Activated T-helper 1 cell treated with anti-CD3 and anti-CD28 coated beads, Interleukin-2, amount 50 U/mL, for 16 hours (primary cell): ENCODE measurements at regions not wholly inside any gene's neighbourhood (a gene's known extent, or its start where the extent isn't known, plus 50 kb on each side); places are given as distances from the start of the nearest gene placed in this dataset.

Experiments used
- DNase-seq, 2 donors: peaks; one replicate each; pipeline ENCODE4 v3.0.0-alpha.2; 2020; ENCODE audit warnings: low read depth in 1 of 2, low spot score in 1 of 2

DNA sequence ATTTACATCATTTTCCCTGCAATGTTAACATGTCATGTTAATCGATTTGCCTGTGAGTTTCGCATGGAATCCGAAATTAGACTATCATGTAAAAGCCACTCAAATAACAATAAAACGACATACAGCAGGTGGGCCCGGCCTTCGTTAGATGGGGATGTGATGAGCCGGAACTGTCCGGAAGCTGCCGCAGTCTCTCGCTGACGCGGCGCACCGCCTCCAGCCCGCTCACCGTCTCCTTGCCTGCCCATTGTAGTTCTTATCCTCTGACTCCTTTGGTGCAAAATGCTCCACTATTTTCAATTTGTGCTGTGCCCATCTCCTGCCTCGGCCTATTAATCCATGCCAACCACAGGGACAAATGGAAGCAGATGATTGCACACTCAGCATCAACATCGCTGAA lies 877.5 kb upstream of the TENM3 start:
- DNase-seq = no peak

DNA sequence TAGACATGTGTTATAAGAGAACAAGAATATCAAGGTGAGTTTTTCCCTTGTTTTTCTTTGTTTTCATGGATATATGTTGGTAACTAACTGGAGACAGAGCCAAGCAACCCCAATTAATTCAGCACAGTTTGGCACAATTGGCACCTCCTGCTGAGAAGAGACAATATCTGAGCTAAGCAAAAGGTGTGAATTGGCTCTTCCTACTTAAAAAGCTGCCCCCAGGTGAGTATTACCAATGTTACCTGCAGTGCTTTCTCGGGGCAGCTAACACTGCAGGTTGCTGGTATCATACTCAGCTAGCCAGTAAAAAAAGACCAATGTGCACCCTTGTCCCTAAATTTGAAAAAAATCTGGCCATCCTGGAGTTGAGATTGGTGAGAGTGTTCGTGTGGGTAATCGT lies 871.2 kb upstream of the TENM3 start:
- DNase-seq = no peak

DNA sequence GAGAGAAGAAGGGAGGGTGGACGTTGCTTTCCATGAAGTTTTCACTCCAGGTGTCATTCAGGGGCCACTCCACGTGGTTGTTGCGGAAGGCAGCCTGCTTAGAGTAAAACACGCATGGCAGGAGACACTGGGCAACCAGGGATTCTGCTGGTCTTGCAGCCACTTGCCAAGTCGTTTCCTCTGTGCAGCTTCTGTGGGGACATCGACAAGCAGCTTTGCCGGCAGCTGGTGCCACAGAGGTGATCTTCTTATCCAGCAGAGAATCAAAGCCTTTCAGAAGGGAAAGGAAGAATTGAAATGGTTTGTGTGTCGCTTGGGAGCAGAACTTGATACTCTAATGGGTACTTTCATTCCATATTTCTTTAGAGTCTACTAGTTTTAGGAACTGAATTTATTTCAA lies 867.1 kb upstream of the TENM3 start:
- no peak for DNase-seq

DNA sequence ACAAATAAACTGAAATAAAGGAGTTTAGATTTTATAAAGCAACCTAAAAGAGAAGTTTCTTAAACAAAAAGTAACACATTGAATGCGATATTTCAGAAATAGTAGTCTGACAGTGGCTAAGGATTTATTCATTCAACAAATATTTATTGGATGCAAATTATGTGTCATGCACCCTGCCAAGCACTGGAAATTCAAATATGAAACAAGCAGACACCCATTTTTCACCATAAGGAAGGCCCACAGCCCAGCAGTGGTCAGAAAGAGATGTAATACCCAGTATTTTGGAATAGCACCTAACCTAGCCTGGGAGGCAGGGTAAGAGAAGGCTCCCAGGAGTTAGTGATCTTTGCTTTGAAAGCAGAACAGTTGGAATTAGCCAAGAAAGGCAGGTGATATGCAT lies 855.1 kb upstream of the TENM3 start:
- DNase-seq = no peak

DNA sequence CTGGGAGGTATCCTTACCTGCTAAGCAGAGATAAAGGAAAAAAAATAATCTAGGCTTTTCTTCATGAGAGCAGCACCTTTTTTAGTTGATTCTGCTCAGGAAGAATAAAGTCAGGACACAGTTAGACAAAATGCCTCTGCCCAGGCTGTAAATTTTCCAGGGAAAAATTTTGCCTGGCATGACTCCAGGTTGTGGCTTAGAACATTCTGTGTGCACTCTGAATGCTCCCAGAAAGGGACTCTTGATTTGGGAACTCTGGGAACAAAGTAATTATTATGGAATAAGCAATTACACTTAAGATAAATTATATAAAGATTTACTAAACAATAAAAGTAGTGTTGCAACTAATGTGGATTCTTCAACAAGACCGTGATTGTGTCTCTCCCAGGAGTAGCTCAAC lies 826.2 kb upstream of the TENM3 start:
- DNase-seq = no peak

DNA sequence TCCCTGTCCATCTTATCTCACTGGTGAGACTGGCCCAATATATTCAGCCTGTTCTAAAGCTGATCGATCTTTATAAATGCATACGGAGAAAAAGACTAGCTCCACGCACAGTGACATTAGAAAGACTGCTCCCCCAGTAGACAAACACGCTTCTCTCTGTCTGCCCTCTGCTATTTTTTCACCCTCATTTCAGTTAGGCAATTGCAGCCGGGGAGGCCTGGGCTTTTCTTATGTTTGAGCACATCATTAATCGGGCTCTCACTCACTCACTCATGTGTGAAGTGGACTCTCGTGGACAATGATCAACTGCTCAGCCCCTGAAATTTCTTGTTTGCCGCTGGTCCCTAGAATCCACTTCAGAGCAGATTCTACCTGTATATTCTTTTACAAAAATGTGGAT lies 824.7 kb upstream of the TENM3 start:
- no peak for DNase-seq

DNA sequence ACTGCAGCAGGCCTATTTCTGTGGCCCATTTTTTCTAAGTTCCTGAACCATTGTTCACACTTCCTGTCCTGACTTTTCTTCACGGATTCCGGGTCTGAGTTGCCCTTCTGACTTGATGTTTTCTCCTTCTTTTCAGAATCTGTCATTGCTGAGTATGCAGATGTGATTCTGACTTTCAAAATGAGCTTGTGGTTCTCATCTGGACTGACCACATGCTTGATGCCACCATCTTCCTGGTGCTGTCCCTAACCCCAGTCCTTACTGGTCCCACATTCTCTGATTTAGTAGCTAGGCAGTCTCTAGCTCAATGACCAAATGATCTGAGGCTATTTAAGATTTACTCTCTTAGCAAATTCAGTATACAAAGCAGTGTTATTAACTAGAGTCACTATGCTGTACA lies 822.3 kb upstream of the TENM3 start:
- DNase-seq = no peak

DNA sequence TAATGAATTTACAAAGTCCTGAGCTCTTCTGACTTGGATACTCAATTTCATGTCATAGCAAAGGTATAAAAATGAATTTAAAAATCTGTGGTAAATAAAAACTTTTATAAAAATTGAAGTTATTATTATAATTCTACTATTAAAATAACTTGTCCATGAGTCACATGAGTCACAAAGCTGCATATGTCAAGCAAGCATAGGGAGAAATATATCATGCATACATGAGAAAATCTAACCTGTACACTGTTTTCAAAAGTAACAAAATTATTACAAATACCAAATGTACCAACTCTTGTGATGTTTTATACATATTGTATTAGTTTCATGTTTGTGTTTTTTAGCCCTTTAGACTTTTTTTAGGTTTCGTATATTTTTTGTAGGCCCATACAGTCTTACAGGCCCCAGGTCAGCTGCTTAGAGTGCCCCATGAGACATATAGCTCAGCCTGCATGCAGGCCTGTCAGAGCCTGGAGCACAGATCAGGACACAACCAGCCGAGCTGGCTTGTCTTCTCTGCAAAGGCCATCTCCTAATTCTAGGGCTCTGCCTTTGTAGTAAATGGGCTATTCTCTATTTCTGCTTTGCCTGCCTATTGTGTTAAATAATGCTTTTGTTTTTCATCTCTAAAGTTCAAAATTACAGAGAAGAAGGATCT lies 818.7 kb upstream of the TENM3 start:
- DNase-seq = no peak

DNA sequence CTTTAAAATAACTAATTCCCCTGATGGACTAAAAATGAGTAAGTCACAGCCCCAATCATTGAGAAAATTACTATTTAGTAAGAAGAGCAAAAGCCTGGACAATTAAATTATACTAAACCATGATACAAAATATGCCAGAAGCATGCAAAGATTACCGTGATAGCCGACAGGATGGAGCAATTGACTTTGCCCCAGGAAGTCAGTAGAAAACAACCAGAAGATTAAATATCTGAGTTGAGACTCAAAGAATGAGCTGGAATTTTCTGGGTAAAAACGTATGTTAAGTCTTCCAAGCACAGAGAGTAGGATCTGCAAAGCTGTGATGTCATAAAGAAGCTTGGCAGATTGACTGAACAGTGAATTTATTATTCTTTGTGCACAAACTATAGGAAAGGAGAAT lies 816.1 kb upstream of the TENM3 start:
- DNase-seq = no peak

DNA sequence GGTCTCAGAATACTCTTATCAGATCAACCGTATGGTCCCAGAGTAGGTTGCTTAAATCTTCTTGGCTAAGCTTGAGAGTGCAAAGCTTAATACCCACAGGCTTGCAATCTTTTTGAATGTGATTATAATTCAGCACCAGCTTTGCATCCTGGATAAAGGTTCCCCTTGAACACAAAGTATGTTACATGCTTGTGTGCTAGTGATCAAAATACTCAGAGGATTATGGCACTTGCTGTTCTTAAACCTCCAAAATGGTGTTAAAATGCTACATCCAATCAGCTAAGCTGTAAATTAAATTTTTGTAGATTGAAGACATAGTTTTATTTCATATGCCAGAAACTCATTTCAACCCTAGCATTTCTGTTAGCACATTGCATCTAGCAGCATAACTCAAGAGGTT lies 812.2 kb upstream of the TENM3 start:
- no peak for DNase-seq

DNA sequence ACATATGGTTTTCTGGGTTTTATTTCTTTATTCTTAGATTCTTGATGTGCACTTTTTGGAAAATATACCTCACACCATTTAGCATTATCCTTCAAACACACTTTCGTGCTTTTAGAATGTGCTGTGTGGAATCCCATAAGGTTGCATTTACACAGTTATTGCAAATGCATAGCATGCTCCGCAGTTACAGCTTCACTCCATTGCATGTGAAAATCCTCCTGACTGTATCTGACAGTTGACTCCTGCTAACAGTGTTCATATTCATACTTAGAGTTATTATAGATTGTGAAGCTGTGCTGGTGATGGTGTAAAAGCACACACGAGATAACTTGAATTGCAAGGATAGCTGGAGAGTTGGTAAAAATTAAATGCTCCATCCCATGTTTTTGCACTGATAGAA lies 811.5 kb upstream of the TENM3 start:
- no peak for DNase-seq

DNA sequence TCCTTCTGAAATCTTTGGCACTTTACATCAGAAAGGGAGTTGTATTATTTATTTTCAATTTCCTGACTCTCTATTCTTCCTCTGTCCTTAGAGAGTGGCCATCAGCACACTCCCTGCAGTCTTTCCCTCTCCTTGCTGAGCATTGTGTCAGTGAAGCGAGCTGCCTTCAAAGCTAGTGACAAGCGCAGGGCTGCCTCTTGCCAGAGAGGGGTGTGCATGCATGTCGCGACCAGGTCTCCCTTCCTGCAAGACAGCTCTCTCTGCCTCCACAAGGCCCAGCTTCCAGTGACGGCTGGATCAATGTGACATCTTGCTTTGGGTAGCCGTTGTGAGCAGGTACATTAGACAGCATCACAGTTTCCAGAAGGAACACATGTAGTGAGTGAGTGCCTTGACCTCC lies 810.9 kb upstream of the TENM3 start:
- DNase-seq = no peak

DNA sequence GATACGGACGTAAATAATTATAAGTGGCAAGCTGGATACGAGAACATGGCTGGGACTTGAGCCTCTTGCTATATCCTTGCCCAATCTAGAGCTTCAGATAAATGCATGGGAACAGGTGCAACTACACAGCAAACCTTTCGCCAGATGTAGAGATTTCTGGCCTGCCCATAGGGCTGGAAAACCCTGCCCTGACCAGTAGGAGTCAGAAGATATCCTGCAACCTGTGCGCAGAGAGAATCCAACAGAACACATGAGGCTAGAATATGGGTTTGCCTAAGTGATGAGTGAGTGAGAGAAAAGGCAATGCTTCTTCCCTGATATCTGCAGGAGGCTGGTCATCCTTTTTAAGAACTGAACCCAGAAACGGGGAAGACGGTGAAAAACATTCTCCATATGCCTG lies 805.3 kb upstream of the TENM3 start:
- no peak for DNase-seq

DNA sequence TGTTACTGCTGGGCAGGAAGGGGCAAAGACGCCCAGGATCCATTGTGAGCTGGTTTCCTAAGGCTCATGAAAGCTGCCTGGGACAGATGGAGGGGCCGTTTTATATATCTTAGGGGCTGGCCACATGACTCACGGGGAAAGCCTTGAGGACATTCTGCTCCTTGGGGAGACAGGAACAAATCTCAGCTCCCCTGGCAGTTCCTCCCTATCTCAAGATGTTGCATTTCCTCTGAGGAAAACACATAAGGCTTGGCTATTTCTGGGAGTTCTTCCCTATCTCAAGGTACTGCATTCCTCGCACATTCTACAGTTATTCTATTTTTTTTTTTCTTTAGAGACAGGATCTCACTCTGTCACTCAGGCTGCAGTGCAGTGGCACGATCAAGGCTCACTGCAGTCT lies 804.6 kb upstream of the TENM3 start:
- DNase-seq = no peak

DNA sequence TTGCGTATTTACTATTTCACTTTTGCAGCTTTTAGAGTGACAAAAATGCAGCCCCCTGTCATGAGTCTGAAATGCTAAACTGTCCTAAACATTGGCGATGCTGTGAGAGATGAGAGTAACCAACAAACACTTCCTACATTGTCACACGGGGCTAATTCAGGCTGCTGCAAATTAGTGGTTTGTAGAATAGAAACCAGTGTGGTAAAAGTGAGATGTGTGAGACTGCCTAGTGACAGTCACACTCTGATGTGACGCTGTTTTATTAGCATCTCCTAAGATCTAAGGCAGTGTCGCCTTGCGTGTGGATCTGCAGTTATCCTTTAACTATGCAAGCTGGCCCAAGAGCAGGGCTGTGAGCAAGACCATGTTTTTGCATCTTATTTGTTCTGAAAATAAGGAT lies 800.2 kb upstream of the TENM3 start:
- no peak for DNase-seq

DNA sequence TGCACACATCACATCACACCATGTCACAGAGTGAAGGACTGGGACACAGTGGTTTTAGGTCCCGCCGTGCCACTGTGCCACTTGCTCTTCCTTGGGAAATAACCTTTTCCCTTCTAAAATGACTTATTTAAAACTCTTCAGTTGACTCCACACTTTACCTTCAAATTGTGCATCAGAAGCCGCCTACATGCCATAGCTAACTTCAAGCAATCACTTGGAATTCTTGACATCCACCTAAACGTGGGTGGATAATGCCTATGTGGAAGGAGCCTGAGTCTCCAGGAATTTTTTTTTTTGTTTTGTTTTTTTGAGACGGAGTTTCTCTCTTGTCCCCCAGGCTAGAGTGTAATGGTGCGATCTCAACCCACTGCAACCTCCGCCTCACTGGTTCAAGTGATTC lies 777.4 kb upstream of the TENM3 start:
- DNase-seq = no peak

DNA sequence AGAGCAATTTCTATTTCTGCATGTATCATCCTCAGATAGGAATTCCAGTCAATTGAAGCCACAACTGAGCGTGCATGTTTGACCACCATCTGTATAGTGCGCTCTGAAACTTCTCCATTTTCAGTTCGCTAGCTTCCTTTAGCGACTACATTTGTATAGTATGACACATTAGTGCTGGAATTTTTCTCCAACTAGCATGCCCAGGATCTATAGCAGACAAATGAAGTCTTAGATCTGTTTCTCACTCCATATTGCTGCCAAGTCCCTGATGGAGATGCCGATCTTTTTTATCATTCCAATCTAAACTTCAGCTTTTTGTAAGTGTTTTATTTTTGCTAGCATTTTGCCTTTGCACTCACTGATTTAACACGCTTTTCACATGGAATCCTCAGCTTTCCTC lies 774.8 kb upstream of the TENM3 start:
- no peak for DNase-seq

DNA sequence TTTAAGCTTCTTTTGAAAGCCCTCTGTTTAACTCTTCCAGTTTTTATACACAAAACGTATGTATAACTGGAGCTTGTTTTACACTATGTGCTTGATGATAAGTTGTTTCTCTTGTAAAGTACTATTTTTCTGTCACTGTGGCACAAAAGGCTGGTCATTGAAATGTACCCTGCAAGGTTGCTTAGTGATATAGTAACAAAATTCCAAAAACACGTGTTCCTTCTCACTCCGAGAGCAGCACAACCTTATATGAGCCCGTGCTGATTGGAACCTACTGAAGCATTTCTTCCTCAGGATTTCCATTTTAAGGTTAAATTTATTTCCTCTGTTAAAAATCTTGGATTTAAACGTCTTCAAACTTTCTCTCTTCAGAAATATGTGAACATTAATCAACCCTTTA lies 772.9 kb upstream of the TENM3 start:
- DNase-seq = no peak

DNA sequence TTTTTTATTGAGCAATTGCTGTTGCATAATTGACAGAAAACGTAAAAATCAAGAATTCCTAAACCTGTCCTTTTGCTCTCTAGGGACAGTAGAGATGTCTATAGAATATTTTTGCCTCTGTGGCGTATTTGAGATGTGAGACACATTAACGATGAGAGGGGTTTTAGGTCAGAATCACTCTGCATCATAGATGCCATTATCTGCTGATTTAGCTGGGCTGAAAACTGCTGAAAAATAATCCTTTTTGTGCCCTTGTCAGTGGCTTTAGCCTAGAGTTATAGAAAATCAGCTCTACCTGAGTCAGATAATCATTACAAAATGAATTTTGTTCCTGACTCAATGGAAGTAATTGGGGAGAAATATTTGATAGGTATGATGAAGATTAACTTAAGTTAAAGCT lies 767.8 kb upstream of the TENM3 start:
- no peak for DNase-seq

DNA sequence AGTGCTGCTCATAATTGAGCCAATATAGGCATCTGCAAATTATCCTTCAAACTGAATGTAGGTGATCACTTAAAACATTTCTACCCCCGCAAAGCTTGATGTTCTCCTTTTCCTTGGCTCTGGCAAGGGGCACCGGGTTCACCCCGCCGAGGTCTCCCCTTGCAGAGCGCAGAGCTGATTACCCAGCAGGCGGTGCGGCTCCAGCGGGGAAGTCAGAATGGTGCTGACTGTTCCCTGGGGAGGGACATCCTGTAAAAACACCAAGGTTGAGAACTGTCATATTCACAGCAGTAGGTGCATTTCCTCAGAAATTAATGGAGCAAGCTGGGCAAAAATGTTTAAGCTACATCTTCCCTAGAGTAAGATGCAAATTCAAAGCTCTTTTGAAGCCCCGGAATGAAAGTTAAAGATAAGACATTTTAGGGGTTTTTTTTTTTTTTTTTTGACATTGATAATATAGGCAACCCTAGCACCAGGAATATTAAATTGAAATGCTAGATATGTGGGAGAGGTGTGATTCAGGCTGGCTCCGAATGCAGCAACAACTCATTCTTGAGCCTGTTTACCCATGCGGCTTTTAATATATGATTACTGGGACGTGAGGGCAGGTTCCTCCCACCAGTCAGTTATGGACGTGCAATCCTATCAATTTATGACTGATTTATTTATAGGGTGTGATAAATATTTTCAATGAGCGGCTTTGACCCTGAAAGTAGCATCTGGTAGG lies 767.3 kb upstream of the TENM3 start:
- DNase-seq = no peak

DNA sequence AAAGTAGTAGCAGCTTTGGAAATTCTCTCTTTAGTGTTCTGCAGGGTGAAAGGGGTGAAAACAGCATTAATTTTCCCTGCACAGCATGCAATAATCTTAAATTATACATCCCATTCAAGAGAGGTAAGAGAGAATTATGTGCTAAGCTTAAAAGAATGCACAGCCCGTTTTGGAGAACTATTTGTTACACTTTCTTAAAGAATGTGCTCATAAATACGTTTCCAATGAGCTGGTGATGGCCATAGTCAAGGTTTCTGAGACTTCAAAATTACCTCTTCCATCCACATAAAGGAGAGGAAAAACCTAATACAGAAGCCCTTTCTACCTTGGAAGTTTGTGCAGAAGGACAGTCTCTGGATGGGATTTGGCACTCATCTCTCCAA lies 766.7 kb upstream of the TENM3 start:
- DNase-seq = no peak

DNA sequence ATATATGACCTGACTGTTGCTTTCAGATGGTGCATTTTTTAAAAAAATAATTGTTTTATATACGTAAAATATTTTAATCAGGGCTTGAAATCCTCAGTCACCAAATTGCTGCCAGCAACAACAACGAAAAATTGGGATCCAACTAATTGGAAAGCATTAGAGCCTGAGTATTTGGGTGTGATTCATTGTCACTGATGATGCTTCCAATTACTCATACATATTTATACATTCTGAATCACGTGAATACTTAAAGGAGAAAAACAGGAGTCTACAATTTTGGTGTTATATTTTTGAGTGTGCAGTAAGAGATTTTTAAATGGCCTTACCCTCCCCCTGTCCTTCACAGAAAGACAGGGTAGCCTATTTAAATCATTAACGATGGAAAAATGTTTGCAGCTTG lies 765.6 kb upstream of the TENM3 start:
- DNase-seq = no peak

DNA sequence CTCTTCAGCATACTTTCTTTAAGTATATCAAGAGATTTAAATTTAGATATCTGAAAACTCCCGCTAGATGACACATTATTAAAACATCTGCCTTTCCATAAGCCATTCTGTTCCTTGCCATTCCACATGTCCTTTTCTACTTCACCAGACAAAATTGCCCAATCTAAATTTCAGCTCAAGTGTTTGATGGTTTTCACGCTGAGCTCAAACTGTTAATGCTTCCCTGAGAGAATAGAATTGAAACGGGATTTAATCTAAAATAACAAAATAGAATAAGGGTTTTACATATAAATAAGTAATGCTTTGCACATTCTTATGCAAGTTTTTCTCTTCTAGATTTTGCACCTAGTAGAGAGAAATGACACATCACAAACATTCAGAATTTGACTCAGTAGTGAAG lies 764.5 kb upstream of the TENM3 start:
- no peak for DNase-seq
